PC-9 (cell line): ENCODE measurements at regions not wholly inside any gene's neighbourhood (a gene's known extent, or its start where the extent isn't known, plus 50 kb on each side); places are given as distances from the start of the nearest gene placed in this dataset.

Experiments used
- BruUV-seq: library from RNA; stranded (reverse); fragments of 400-500 nt; replicated peaks from 2 replicates; lab custom pipeline; 2021; lab: Mats Ljungman, UMichigan
- CTCF ChIA-PET: fragments of 300-600 bp; sonication (Branson Sonifier 250); formaldehyde crosslinking; loops from one replicate; lab custom pipeline; 2022; ENCODE audit warnings: antibody characterized with exemption; lab: Charles Lee
- POLR2A ChIA-PET: fragments of 300-600 bp; sonication (Branson Sonifier 250); formaldehyde crosslinking; loops from one replicate; lab custom pipeline; 2022; ENCODE audit warnings: antibody characterized with exemption; ENCODE audit not compliant: unreplicated experiment; lab: Charles Lee
- DNase-seq, 2 experiments: peaks; one replicate each; pipeline versions ENCODE4 v3.0.0 to v3.0.0-alpha.2; 2015 to 2022; ENCODE audit warnings: mixed read lengths in 1 of 2
- H2AFZ ChIP-seq: fragments of 200-600 bp; sonication (generic); 2 replicates; pipeline ENCODE4 v1.8.1; 2017; ENCODE audit warnings: antibody characterized with exemption
- H3F3A ChIP-seq: fragments of 200-600 bp; sonication (generic); 2 replicates; pipeline ENCODE4 v1.8.1; 2017; ENCODE audit warnings: antibody characterized with exemption, mild to moderate bottlenecking, low read depth; ENCODE audit not compliant: insufficient read depth
- H3K27ac ChIP-seq: fragments of 200-600 bp; sonication (generic); 2 replicates; pipeline ENCODE4 v1.6.1; 2016; ENCODE audit warnings: mixed run types
- H3K27me3 ChIP-seq: fragments of 200-600 bp; sonication (generic); 2 replicates; pipeline ENCODE4 v1.6.1; 2016; ENCODE audit warnings: low read depth, mixed run types; ENCODE audit not compliant: insufficient read depth
- H3K36me3 ChIP-seq: fragments of 200-600 bp; sonication (generic); 2 replicates; pipeline ENCODE4 v1.6.1; 2016; ENCODE audit warnings: low read depth, mixed run types
- H3K4me1 ChIP-seq: fragments of 200-600 bp; sonication (generic); replicated peaks from 2 replicates; pipeline ENCODE4 v1.6.1; 2016; ENCODE audit warnings: mixed run types; ENCODE audit not compliant: insufficient read depth
- H3K4me2 ChIP-seq: fragments of 200-600 bp; sonication (generic); 2 replicates; pipeline ENCODE4 v1.6.1; 2017; ENCODE audit warnings: mixed run types
- H3K4me3 ChIP-seq: fragments of 200-600 bp; sonication (generic); 2 replicates; pipeline ENCODE4 v1.6.1; 2016; ENCODE audit warnings: mixed run types
- H3K79me2 ChIP-seq: fragments of 200-600 bp; sonication (generic); 2 replicates; pipeline ENCODE4 v1.6.1; 2017; ENCODE audit warnings: low read depth, mixed run types
- H3K9me2 ChIP-seq: fragments of 200-600 bp; sonication (generic); 2 replicates; pipeline ENCODE4 v1.8.1; 2017; ENCODE audit warnings: mild to moderate bottlenecking; ENCODE audit not compliant: insufficient read depth
- H3K9me3 ChIP-seq: fragments of 200-600 bp; sonication (generic); 2 replicates; pipeline ENCODE4 v1.8.1; 2016; ENCODE audit warnings: low read depth; ENCODE audit not compliant: insufficient read depth
- H4K20me1 ChIP-seq: fragments of 200-600 bp; sonication (generic); 2 replicates; pipeline ENCODE4 v1.8.1; 2017; ENCODE audit not compliant: insufficient read depth
- EZH2 ChIP-seq: fragments of 200-600 bp; sonication (generic); IDR thresholded peaks from 2 replicates; pipeline ENCODE4 v1.8.0; 2017; ENCODE audit warnings: antibody characterized with exemption, low read depth
- intact Hi-C: fragments of 100-400 bp; cut with micrococcal nuclease; formaldehyde crosslinking; loops from one replicate; pipeline ENCODE4 v1.10.0; 2022; ENCODE audit not compliant: unreplicated experiment
- TF ChIP-seq, protein P1 (sequence below): fragments of 200-600 bp; sonication (generic); conservative IDR thresholded peaks from 2 replicates; pipeline ENCODE4 v1.6.1; 2017; ENCODE audit warnings: mixed run types, antibody characterized with exemption, mild to moderate bottlenecking, moderate library complexity

DNA sequence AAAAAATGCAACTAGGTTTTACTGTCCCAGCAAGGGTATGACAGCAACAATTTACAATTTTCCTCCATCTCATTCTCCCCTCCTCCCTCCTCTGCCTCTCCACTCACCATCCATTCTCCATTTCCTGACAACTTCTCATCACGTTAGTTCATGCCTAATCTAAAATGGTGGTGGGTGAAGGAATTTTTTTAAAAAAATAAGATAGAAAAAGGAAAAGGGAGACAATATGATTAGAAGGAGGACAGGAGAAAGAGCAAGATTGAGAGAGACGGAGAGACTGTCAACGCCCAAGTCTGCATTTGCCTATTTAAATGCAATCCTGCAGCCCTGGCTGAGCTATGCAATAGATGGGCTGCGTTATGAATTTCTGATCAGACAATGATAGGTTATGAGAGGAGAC, 380.7 kb upstream of the PSMD7 start:
- Histone ChIP-seq H3K4me2 (no peak overlapping the region), H3F3A (no peaks in the 10 kb centered on the region), H3K27me3 (peaks cover 50% of the 10 kb centered on the region), H3K36me3 (no peaks in the 10 kb centered on the region), H3K4me1 (no peaks in the 10 kb centered on the region), H3K9me3 (no peaks in the 10 kb centered on the region), H3K9me2 (no peaks in the 10 kb centered on the region), H3K79me2 (no peaks in the 10 kb centered on the region), H3K4me3 (no peak overlapping the region), H4K20me1 (no peaks in the 10 kb centered on the region), H3K27ac (no peak overlapping the region), H2AFZ (no peak overlapping the region)
- ChIA-PET CTCF (no interaction called here), POLR2A (no interaction called here)
- TF ChIP-seq, protein P1, sequence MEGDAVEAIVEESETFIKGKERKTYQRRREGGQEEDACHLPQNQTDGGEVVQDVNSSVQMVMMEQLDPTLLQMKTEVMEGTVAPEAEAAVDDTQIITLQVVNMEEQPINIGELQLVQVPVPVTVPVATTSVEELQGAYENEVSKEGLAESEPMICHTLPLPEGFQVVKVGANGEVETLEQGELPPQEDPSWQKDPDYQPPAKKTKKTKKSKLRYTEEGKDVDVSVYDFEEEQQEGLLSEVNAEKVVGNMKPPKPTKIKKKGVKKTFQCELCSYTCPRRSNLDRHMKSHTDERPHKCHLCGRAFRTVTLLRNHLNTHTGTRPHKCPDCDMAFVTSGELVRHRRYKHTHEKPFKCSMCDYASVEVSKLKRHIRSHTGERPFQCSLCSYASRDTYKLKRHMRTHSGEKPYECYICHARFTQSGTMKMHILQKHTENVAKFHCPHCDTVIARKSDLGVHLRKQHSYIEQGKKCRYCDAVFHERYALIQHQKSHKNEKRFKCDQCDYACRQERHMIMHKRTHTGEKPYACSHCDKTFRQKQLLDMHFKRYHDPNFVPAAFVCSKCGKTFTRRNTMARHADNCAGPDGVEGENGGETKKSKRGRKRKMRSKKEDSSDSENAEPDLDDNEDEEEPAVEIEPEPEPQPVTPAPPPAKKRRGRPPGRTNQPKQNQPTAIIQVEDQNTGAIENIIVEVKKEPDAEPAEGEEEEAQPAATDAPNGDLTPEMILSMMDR: no peak
- no peak for TF ChIP-seq EZH2
- no TSS peak for BruUV-seq
- intact Hi-C loops: no loop called here
- DNase-seq: no peak

DNA sequence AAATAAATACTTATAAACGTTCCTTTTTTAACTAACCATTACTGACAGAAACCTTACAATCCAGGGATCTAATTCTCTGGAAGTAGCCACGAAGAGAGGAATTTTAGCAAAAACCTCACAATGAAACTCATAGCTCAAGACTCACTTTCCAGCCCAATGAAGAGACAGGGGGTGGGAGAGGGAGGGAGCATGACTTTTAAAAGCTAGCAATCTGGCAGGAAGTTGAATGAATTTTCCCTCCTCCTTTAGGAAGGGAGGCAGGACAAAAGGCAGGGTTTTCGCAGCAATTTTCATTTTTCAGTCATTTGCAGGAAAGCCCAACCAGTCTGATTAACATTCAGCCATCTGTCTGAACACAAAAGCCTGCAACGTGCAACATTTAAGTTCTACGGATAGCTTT, 381.5 kb upstream of the PSMD7 start:
- Histone ChIP-seq H3K4me2 (no peak overlapping the region), H3K4me1 (no peaks in the 10 kb centered on the region), H3F3A (no peaks in the 10 kb centered on the region), H4K20me1 (no peaks in the 10 kb centered on the region), H2AFZ (no peak overlapping the region), H3K27ac (no peak overlapping the region), H3K4me3 (no peak overlapping the region), H3K9me3 (no peaks in the 10 kb centered on the region), H3K9me2 (no peaks in the 10 kb centered on the region), H3K79me2 (no peaks in the 10 kb centered on the region), H3K27me3 (peaks cover 42% of the 10 kb centered on the region), H3K36me3 (no peaks in the 10 kb centered on the region)
- ChIA-PET CTCF (no interaction called here), POLR2A (no interaction called here)
- no peak for DNase-seq
- intact Hi-C loops: no loop called here
- no TSS peak for BruUV-seq
- TF ChIP-seq, protein P1: no peak
- TF ChIP-seq EZH2: no peak

DNA sequence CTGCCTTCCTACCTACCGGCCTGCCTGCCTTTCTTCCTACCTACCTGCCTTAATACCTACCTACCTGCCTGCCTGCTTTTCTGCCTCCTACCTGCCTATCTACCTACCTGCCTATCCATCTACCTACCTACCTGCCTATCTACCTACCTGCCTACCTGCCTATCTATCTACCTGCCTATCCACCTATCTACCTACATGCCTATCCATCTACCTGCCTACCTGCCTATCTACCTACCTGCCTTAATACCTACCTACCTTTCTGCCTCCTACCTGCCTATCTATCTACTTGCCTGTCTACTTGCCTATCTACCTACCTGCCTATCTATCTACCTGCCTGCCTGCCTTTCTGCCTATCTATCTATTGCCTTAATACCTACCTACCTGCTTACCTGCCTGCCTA, 383.8 kb upstream of the PSMD7 start:
- CTCF ChIA-PET: no interaction called here

More for the DNA sequence above, 383.8 kb upstream of the PSMD7 start:
- no peak for DNase-seq
- Histone ChIP-seq H3F3A (no peaks in the 10 kb centered on the region), H3K4me1 (no peaks in the 10 kb centered on the region), H3K4me3 (no peak overlapping the region), H3K4me2 (no peak overlapping the region), H2AFZ (no peak overlapping the region), H3K36me3 (no peaks in the 10 kb centered on the region), H3K27me3 (peaks cover 41% of the 10 kb centered on the region), H3K79me2 (no peaks in the 10 kb centered on the region), H4K20me1 (no peaks in the 10 kb centered on the region), H3K27ac (no peak overlapping the region), H3K9me3 (no peaks in the 10 kb centered on the region), H3K9me2 (no peaks in the 10 kb centered on the region)
- no TSS peak for BruUV-seq
- TF ChIP-seq, protein P1: no peak
- no peak for TF ChIP-seq EZH2
- POLR2A ChIA-PET: no interaction called here
- intact Hi-C loops: no loop called here
